Activated B cell treated with CpG ODN at 0.5 μM for 24 hours (primary cell): ENCODE measurements at regions not wholly inside any gene's neighbourhood (a gene's known extent, or its start where the extent isn't known, plus 50 kb on each side); places are given as distances from the start of the nearest gene placed in this dataset.

Experiments
- ATAC-seq: fragments of 200-7000 bp; cut with Tn5 transposase; one replicate; pipeline ENCODE4 v1.10.0; 2021; ENCODE audit warnings: low read depth, mild to moderate bottlenecking, moderate library complexity
- CTCF ChIA-PET: fragments of 350-600 bp; sonication (Branson Sonifier 250); formaldehyde crosslinking; loops from one replicate; lab custom pipeline; 2021; ENCODE audit warnings: antibody characterized with exemption; lab: Charles Lee
- POLR2A ChIA-PET: fragments of 350-600 bp; sonication (Branson Sonifier 250); formaldehyde crosslinking; loops from one replicate; lab custom pipeline; 2021; ENCODE audit warnings: antibody characterized with exemption; lab: Charles Lee
- DNase-seq: peaks from one replicate; pipeline ENCODE4 v3.0.0; 2022
- H3K27ac Mint-ChIP-seq: one replicate; pipeline ENCODE4 v1.8.0; 2020; ENCODE audit warnings: mixed read lengths
- H3K27me3 Mint-ChIP-seq: one replicate; pipeline ENCODE4 v1.8.0; 2021; ENCODE audit warnings: mixed read lengths
- H3K36me3 Mint-ChIP-seq: one replicate; pipeline ENCODE4 v1.8.0; 2021; ENCODE audit warnings: low read depth, mixed read lengths
- H3K4me1 Mint-ChIP-seq: one replicate; pipeline ENCODE4 v1.8.0; 2021; ENCODE audit warnings: mixed read lengths
- H3K4me3 Mint-ChIP-seq: one replicate; pipeline ENCODE4 v1.8.0; 2020; ENCODE audit warnings: mild to moderate bottlenecking, mixed read lengths
- H3K9me3 Mint-ChIP-seq: one replicate; pipeline ENCODE4 v1.8.0; 2020; ENCODE audit warnings: mixed read lengths
- intact Hi-C: fragments of 100-400 bp; cut with micrococcal nuclease; formaldehyde crosslinking; loops from one replicate; pipeline ENCODE4 v1.15.1; 2024
- TF ChIP-seq, protein P1 (sequence below): fragments of 200-600 bp; IDR thresholded peaks from one replicate; pipeline ENCODE4 v1.8.0; 2022; ENCODE audit warnings: antibody characterized with exemption, mild to moderate bottlenecking

- ChIA-PET POLR2A (no interaction called here), CTCF (no interaction called here)
- Mint-ChIP-seq H3K4me1 (no peaks in the 10 kb centered on the region), H3K4me3 (no peak overlapping the region), H3K27ac (no peak overlapping the region), H3K36me3 (no peaks in the 10 kb centered on the region), H3K9me3 (peaks cover 16% of the 10 kb centered on the region), H3K27me3 (no peaks in the 10 kb centered on the region)
- no peak for DNase-seq
- no peak for ATAC-seq
- intact Hi-C loops: no loop called here
- TF ChIP-seq, protein P1, sequence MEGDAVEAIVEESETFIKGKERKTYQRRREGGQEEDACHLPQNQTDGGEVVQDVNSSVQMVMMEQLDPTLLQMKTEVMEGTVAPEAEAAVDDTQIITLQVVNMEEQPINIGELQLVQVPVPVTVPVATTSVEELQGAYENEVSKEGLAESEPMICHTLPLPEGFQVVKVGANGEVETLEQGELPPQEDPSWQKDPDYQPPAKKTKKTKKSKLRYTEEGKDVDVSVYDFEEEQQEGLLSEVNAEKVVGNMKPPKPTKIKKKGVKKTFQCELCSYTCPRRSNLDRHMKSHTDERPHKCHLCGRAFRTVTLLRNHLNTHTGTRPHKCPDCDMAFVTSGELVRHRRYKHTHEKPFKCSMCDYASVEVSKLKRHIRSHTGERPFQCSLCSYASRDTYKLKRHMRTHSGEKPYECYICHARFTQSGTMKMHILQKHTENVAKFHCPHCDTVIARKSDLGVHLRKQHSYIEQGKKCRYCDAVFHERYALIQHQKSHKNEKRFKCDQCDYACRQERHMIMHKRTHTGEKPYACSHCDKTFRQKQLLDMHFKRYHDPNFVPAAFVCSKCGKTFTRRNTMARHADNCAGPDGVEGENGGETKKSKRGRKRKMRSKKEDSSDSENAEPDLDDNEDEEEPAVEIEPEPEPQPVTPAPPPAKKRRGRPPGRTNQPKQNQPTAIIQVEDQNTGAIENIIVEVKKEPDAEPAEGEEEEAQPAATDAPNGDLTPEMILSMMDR: no peak
Measured at GRCh38 chr3:77835921-77836320, 796.0 kb downstream of the ROBO2 start.

- CTCF ChIA-PET: no interaction called here
- Mint-ChIP-seq H3K36me3 (no peaks in the 10 kb centered on the region), H3K4me1 (no peaks in the 10 kb centered on the region), H3K4me3 (no peak overlapping the region), H3K27me3 (no peaks in the 10 kb centered on the region), H3K9me3 (peaks cover 10% of the 10 kb centered on the region), H3K27ac (no peak overlapping the region)
- ATAC-seq: no peak
- DNase-seq: no peak
- POLR2A ChIA-PET: no interaction called here
- TF ChIP-seq, protein P1: no peak
- intact Hi-C loops: no loop called here
Measured at GRCh38 chr3:77837456-77838025, 797.6 kb downstream of the ROBO2 start.

GRCh38 chr3:77859156-77859555, 819.3 kb downstream of the ROBO2 start:
- TF ChIP-seq, protein P1: no peak
- POLR2A ChIA-PET: no interaction called here
- CTCF ChIA-PET: no interaction called here
- no peaks in the 10 kb centered on the region for H3K36me3 Mint-ChIP-seq
- no peak for DNase-seq
- peaks cover 3% of the 10 kb centered on the region for H3K9me3 Mint-ChIP-seq
- no peak overlapping the region for H3K27ac Mint-ChIP-seq
- no peak overlapping the region for H3K4me3 Mint-ChIP-seq
- H3K4me1 Mint-ChIP-seq: no peaks in the 10 kb centered on the region
- no peak for ATAC-seq
- no peaks in the 10 kb centered on the region for H3K27me3 Mint-ChIP-seq
- intact Hi-C loops: no loop called here

- Mint-ChIP-seq H3K27me3 (no peaks in the 10 kb centered on the region), H3K9me3 (peaks cover 6% of the 10 kb centered on the region), H3K27ac (no peak overlapping the region), H3K36me3 (no peaks in the 10 kb centered on the region), H3K4me1 (no peaks in the 10 kb centered on the region), H3K4me3 (no peak overlapping the region)
- intact Hi-C loops: no loop called here
- no peak for ATAC-seq
- DNase-seq: no peak
- ChIA-PET CTCF (no interaction called here), POLR2A (no interaction called here)
- TF ChIP-seq, protein P1: no peak
Measured at GRCh38 chr3:77868725-77869124, 828.8 kb downstream of the ROBO2 start.

- CTCF ChIA-PET: no interaction called here
Measured at GRCh38 chr3:77869423-77869822, 829.5 kb downstream of the ROBO2 start.

More at GRCh38 chr3:77869423-77869822, 829.5 kb downstream of the ROBO2 start:
- TF ChIP-seq, protein P1: no peak
- ATAC-seq (no peak), DNase-seq (no peak)
- intact Hi-C loops: no loop called here
- peaks cover 6% of the 10 kb centered on the region for H3K9me3 Mint-ChIP-seq
- H3K27ac Mint-ChIP-seq: no peak overlapping the region
- no peaks in the 10 kb centered on the region for H3K36me3 Mint-ChIP-seq
- no peaks in the 10 kb centered on the region for H3K4me1 Mint-ChIP-seq
- H3K27me3 Mint-ChIP-seq: no peaks in the 10 kb centered on the region
- POLR2A ChIA-PET: no interaction called here
- no peak overlapping the region for H3K4me3 Mint-ChIP-seq
